Heart right ventricle (tissue), 16 donors: ENCODE measurements at regions not wholly inside any gene's neighbourhood (a gene's known extent, or its start where the extent isn't known, plus 50 kb on each side); places are given as distances from the start of the nearest gene placed in this dataset.

ENCODE experiments used
- ATAC-seq, 8 donors: fragments of 200-7000 bp; cut with Tn5 transposase; one replicate each; pipeline ENCODE4 v1.9.1; 2020; ENCODE audit warnings: mild to moderate bottlenecking in 8 of 8, moderate library complexity in 8 of 8, moderate number of reproducible peaks in 1 of 8
- DNase-seq, 2 donors: peaks; one replicate each; pipeline ENCODE4 v3.0.0-alpha.2; 2020
- H3K27ac ChIP-seq, 10 donors: fragments of 200-600 bp; sonication (generic) in 2 of 10; one replicate each; pipeline versions ENCODE4 v1.5.0 to v1.8.0; 2020 to 2022; ENCODE audit warnings: mild to moderate bottlenecking in 3 of 10
- H3K27me3 ChIP-seq, 7 donors: fragments of 200-600 bp; one replicate each; pipeline ENCODE4 v1.8.0; 2021 to 2022; ENCODE audit warnings: mild to moderate bottlenecking in 2 of 7
- H3K36me3 ChIP-seq, 9 donors: fragments of 200-600 bp; sonication (generic) in 1 of 9; one replicate each; pipeline versions ENCODE4 v1.5.0 to v1.8.0; 2020 to 2022; ENCODE audit warnings: mild to moderate bottlenecking in 2 of 9
- H3K4me1 ChIP-seq, 9 donors: fragments of 200-600 bp; sonication (generic) in 1 of 9; one replicate each; pipeline versions ENCODE4 v1.5.0 to v1.8.0; 2020 to 2022; ENCODE audit warnings: mild to moderate bottlenecking in 4 of 9
- H3K4me3 ChIP-seq, 10 donors: fragments of 200-600 bp; sonication (generic) in 2 of 10; one replicate each; pipeline versions ENCODE4 v1.5.0 to v1.8.0; 2020 to 2022; ENCODE audit warnings: mild to moderate bottlenecking in 7 of 10, moderate library complexity in 2 of 10
- H3K9me3 ChIP-seq, 11 donors: fragments of 200-600 bp in 10 of 11; sonication (generic) in 2 of 11; one replicate each; pipeline versions ENCODE4 v1.5.0 to v1.8.0; 2013 to 2022; ENCODE audit warnings: mild to moderate bottlenecking in 2 of 11, control low read depth in 1 of 11, moderate library complexity in 1 of 11
- CTCF ChIP-seq, 9 donors: fragments of 200-600 bp; sonication (generic) in 2 of 9; IDR thresholded peaks; one replicate each; pipeline versions ENCODE4 v1.5.0 to v1.8.0; 2021 to 2022; ENCODE audit warnings: antibody characterized with exemption in 9 of 9, mild to moderate bottlenecking in 5 of 9, moderate library complexity in 1 of 9
- WGBS, 2 donors: extraction: QIAGEN DNeasy Blood & Tissue Kit; methylation state at CpG; one replicate each; pipeline ENCODE4 v1.1.7; 2013; ENCODE audit warnings: inconsistent platforms in 1 of 2; 5-methylcytosine and 5-hydroxymethylcytosine counted together
- intact Hi-C, 10 donors: fragments of 100-400 bp; cut with DNase I; formaldehyde crosslinking; loops; one replicate each; pipeline versions ENCODE4 v1.11.1 to v1.14.2; 2022
- donor health status: Arrhythmogenic right ventricular cardiomyopathy.
- donor health status: ischemic (EF 13 %, LVEDD 7.1; RV severe dilation, severe dysfunction).
- donor health status: healthy with polysubstance abuse.
- donor health status: DM: no; HTN: yes; CAD: no.
- donor health status: DM: no; HTN: no; CAD: no.
- donor health status: ischemic (EF 25% LVEDD 6.9; RV normal size, moderate dysfunction).
- donor health status: ischemic (EF 25% LVEDD 5.7; RV mildly dilated, moderate dysfunction).
- donor health status: healthy.
- donor health status: DM: yes; HTN: yes; CAD: no.
- donor health status: Ischemic cardiomyopathy.
- donor health status: ischemic (EF 35%, LVEDD 5.7; RV mildly dilated, moderate dysfunction).
- donor health status: nonischemic (EF 11% LVEDD 7.7; RV severe dilation, severe dysfunction).
- donor health status: DM: yes; HTN: yes; CAD: no.
- donor health status: PGD.
- donor health status: ischemic (EF 29% LVEDD 5.4; RV normal size, mild dysfunction).
- donor health status: nonischemic (EF 23%, LVEDD 6.1; RV moderate dilation, normal function).

GRCh38 chr15:62742409-62743171 lies 300.0 kb upstream of the TPM1 start:
- Histone ChIP-seq H3K27ac (peak overlapping the region in 3 of 10 donors; percentile 6 to 62 (median 15)), H3K9me3 (no peaks in the 10 kb centered on the region), H3K27me3 (no peaks in the 10 kb centered on the region), H3K36me3 (peaks cover 0 to 72% (median 8%) of the 10 kb centered on the region in 9 donors), H3K4me3 (no peak overlapping the region), H3K4me1 (peaks cover 0 to 24% (median 16%) of the 10 kb centered on the region in 9 donors)
- DNase-seq, result peak; percentile 36 to 45
- 36 to 37% methylated on average over 8 of the region's 8 CpGs for WGBS, 2 donors
- peak; percentile 63 to 83 (median 72) for ATAC-seq
- intact Hi-C loops, result loop anchor here in 3 of 10 donors (5.0 kb wide), 1 partner anchor 350 kb away; the partner anchor contains the start of gene TLN2 (in 3 of the 3)
- TF ChIP-seq CTCF (IDR thresholded peaks at IDR 0.05), result peak; percentile 64 to 85 (median 81)

GRCh38 chr15:62745621-62746225 lies 296.8 kb upstream of the TPM1 start:
- DNase-seq (no peak), ATAC-seq (no peak)
- H3K36me3 ChIP-seq, result peaks cover 0 to 62% (median 0%) of the 10 kb centered on the region in 9 donors
- 91 to 92% methylated on average over 8 of the region's 8 CpGs for WGBS, 2 donors
- H3K4me1 ChIP-seq, result peaks cover 0 to 20% (median 14%) of the 10 kb centered on the region in 9 donors
- H3K27me3 ChIP-seq, result no peaks in the 10 kb centered on the region
- H3K9me3 ChIP-seq, result no peaks in the 10 kb centered on the region
- TF ChIP-seq CTCF (IDR thresholded peaks at IDR 0.05), result no peak
- intact Hi-C loops, result no loop called here
- H3K27ac ChIP-seq, result no peak overlapping the region
- no peak overlapping the region for H3K4me3 ChIP-seq

- H3K4me1 ChIP-seq, result peaks cover 0 to under 1% (median 0%) of the 10 kb centered on the region in 9 donors
- H3K9me3 ChIP-seq, result no peaks in the 10 kb centered on the region
- TF ChIP-seq CTCF (IDR thresholded peaks at IDR 0.05), result no peak
- intact Hi-C loops, result no loop called here
- no peaks in the 10 kb centered on the region for H3K27me3 ChIP-seq
- 86 to 88% methylated on average over 5 of the region's 5 CpGs for WGBS, 2 donors
- ATAC-seq, result no peak
- no peak overlapping the region for H3K27ac ChIP-seq
- DNase-seq, result no peak
- H3K4me3 ChIP-seq, result no peak overlapping the region
- peaks cover 0 to 78% (median 0%) of the 10 kb centered on the region in 9 donors for H3K36me3 ChIP-seq
These were observed 294.4 kb upstream of the TPM1 start for GRCh38 chr15:62748196-62748595.

- Histone ChIP-seq H3K9me3 (no peaks in the 10 kb centered on the region), H3K27ac (no peak overlapping the region), H3K4me1 (no peaks in the 10 kb centered on the region), H3K36me3 (peaks cover 0 to 78% (median 0%) of the 10 kb centered on the region in 9 donors), H3K4me3 (no peak overlapping the region), H3K27me3 (no peaks in the 10 kb centered on the region)
- intact Hi-C loops, result no loop called here
- TF ChIP-seq CTCF (IDR thresholded peaks at IDR 0.05), result no peak
- 91% methylated on average over 5 of the region's 5 CpGs for WGBS, 2 donors
- ATAC-seq (no peak), DNase-seq (no peak)
These were observed 293.3 kb upstream of the TPM1 start for GRCh38 chr15:62749036-62749815.
